Activated naive CD4-positive, alpha-beta T cell treated with anti-CD3 and anti-CD28 coated beads, Interleukin-2, amount 50 U/mL, for 72 hours (primary cell): ENCODE measurements at regions not wholly inside any gene's neighbourhood (a gene's known extent, or its start where the extent isn't known, plus 50 kb on each side); places are given as distances from the start of the nearest gene placed in this dataset.
A peak's percentile ranks its signal among the peaks of the same experiment; 100 is the strongest.

Experiments used
- ATAC-seq, 2 donors: fragments of 150-1000 bp; cut with Tn5 transposase; 2 replicates each; pipeline ENCODE4 v1.10.0; 2021; ENCODE audit warnings: mild to moderate bottlenecking in 2 of 2, moderate library complexity in 2 of 2
- DNase-seq, 2 donors: peaks; one replicate each; pipeline ENCODE4 v3.0.0; 2021 to 2022; ENCODE audit warnings: low spot score in 2 of 2
- H3K27ac Mint-ChIP-seq, 2 donors: one replicate each; pipeline ENCODE4 v1.8.0; 2022; ENCODE audit warnings: mild to moderate bottlenecking in 2 of 2, mixed read lengths in 2 of 2
- H3K36me3 Mint-ChIP-seq, 2 donors: one replicate each; pipeline ENCODE4 v1.8.0; 2022; ENCODE audit warnings: mixed read lengths in 2 of 2
- H3K9me3 Mint-ChIP-seq, 2 donors: one replicate each; pipeline ENCODE4 v1.8.0; 2022; ENCODE audit warnings: mixed read lengths in 2 of 2

DNA sequence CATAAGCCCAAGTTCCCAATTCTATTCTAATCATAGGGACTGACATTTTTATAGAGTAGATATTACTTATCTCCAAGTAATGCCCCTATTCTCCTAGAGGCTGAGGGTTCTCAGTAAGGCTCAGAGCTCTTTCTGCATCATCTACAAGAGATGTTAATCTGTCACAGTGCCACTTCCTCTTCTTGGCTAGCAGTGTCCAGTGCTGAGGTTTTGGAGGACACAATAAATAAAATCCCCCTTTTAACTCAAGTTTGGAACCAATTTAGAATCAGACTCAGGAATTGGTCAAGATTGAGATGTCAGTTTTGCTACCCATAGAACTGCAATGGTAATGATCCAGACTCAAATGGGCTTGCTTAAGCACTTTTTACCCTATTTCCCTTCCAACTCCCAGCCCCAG lies 154.1 kb upstream of the ARID2 start:
- no peaks in the 10 kb centered on the region for H3K9me3 Mint-ChIP-seq
- ATAC-seq (no peak), DNase-seq (no peak)
- no peak overlapping the region for H3K27ac Mint-ChIP-seq
- H3K36me3 Mint-ChIP-seq, result no peaks in the 10 kb centered on the region

GRCh38 chr12:45575823-45576475 lies 153.6 kb upstream of the ARID2 start:
- Mint-ChIP-seq H3K36me3 (no peaks in the 10 kb centered on the region), H3K9me3 (peaks cover 0 to 2% of the 10 kb centered on the region in 2 donors), H3K27ac (no peak overlapping the region)
- no peak for DNase-seq
- no peak for ATAC-seq

GRCh38 chr12:45577844-45578399 lies 151.6 kb upstream of the ARID2 start:
- DNase-seq, result no peak
- H3K9me3 Mint-ChIP-seq, result peaks cover 4 to 13% of the 10 kb centered on the region in 2 donors
- no peaks in the 10 kb centered on the region for H3K36me3 Mint-ChIP-seq
- peak overlapping the region in 1 of 2 donors; percentile 3 for H3K27ac Mint-ChIP-seq
- peak in 1 of 2 donors; percentile 27 for ATAC-seq

DNA sequence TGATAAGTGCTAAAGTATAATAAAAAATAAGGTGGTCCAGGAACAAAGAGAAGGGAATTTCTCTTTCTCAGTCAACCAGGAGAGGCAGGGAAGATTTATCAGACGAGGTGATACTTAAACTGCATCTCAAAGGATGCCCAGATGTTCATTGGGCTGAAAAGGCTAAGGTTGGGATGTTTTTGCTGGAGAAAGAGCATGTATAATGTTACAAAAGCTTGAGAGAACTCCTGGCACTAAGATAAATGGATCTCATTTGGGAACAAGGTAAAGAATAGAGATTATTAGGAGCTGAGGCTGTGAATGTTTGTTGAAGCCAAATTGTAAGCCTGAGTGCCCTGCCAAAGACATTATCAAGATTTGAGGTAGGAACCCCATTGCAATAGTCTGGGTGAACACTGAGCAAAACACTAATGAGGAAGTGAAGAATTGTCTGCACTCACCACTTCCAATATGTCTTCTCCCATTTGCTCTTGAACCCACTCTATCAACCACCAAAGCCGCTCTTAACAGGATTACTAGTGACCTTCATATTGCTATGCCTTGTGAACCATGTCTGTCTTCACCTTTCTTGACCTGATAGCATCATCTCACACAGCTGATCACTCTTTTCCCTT lies 149.0 kb upstream of the ARID2 start:
- peaks cover 4 to 13% of the 10 kb centered on the region in 2 donors for H3K9me3 Mint-ChIP-seq
- no peak for ATAC-seq
- H3K36me3 Mint-ChIP-seq, result no peaks in the 10 kb centered on the region

GRCh38 chr12:45581112-45581511 lies 148.4 kb upstream of the ARID2 start:
- H3K9me3 Mint-ChIP-seq, result peaks cover 4 to 13% of the 10 kb centered on the region in 2 donors
- ATAC-seq, result peak in 1 of 2 donors; percentile 87

More for the DNA sequence above, 149.0 kb upstream of the ARID2 start:
- no peak for DNase-seq
- H3K27ac Mint-ChIP-seq, result no peak overlapping the region

GRCh38 chr12:45582536-45582935 lies 147.0 kb upstream of the ARID2 start:
- DNase-seq (no peak), ATAC-seq (no peak)
- Mint-ChIP-seq H3K9me3 (peaks cover 4 to 13% of the 10 kb centered on the region in 2 donors), H3K36me3 (no peaks in the 10 kb centered on the region), H3K27ac (no peak overlapping the region)

More at GRCh38 chr12:45581112-45581511, 148.4 kb upstream of the ARID2 start:
- Mint-ChIP-seq H3K27ac (no peak overlapping the region), H3K36me3 (no peaks in the 10 kb centered on the region)
- no peak for DNase-seq

DNA sequence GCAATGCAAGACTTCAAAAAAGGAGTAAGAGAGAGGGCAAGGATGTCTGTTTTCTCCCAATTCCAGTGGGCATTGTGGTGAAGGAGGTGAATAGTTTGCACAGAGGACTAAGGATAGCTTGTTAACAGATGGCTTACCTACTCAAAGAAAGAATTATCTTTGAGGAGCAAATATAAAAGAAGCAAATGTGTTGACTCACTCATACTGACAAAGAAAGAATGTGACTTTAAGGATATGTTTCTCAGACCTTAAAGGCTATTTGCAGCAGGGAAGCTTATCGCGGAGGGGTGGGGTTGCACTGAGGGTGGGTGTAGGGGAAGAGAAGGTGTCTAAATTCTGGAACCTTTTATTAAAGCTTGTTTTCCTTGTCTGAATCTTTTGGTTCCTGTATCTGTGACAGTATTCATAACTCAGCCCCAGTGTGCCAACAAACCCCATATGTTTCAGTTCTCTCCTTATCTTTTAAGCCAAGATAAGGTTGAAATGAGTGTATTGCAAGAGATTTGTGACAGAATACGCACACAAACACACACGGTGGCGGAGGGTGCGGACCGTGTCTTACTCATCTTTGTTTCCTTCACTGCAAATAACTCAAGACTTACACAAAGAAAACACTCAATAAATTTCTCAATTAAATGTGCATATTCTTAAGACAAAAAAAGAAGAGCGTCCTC lies 146.4 kb upstream of the ARID2 start:
- DNase-seq (no peak), ATAC-seq (no peak)
- H3K36me3 Mint-ChIP-seq, result no peaks in the 10 kb centered on the region
- H3K9me3 Mint-ChIP-seq, result peaks cover 4 to 13% of the 10 kb centered on the region in 2 donors
- H3K27ac Mint-ChIP-seq, result no peak overlapping the region

DNA sequence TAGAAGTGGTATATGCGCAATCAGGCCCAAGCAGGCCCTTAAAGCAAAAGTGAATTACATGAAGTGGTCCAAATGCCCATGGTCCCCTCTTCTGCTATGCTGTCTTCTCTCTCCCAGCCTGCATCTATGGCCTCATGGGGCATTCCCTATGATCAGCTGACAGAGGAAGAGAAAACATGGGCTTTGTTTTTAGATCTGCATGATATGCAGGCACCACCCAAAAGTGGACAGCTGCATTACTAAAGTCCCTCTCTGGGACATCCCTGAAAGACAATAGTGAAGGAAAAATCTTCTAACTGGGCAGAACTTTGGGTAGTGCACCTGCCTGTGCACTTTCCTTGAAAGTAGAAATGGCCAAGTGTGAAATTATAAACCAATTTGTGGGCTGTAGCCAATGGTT lies 145.2 kb upstream of the ARID2 start:
- ATAC-seq, result no peak
- H3K9me3 Mint-ChIP-seq, result peaks cover 4 to 13% of the 10 kb centered on the region in 2 donors
- DNase-seq, result no peak
- no peak overlapping the region for H3K27ac Mint-ChIP-seq
- H3K36me3 Mint-ChIP-seq, result no peaks in the 10 kb centered on the region

DNA sequence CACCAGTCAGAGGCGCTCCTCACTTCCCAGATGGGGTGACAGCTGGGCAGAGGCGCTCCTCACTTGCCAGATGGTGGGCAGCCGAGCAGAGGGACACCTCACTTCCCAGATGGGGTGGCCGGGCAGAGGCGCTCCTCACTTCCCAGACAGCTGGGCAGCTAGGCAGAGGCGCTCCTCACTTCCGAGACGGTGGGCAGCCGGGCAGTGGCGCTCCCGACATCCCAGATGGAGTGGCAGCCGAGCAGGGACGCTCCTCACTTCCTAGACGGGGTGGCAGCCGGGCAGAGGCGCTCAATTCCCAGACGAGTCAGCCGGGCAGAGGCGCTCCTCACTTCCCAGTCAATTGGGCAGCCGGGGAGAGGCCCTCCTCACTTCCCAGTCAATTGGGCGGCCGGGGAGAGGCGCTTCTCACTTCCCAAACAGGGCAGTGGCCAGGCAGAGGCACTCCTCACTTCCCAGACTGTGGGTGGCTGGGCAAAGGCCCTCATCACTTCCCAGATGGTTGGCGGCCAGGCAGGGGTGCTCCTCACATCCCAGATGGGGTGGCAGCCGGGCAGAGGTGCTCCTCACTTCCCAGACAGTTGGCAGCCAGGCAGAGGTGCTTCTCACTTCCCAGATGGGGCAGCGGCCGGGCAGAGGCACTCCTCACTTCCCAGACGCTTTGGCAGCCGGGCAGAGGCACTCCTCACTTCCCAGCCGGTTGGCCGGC lies 143.8 kb upstream of the ARID2 start:
- DNase-seq, result no peak
- ATAC-seq, result no peak
- H3K36me3 Mint-ChIP-seq, result no peaks in the 10 kb centered on the region
- H3K9me3 Mint-ChIP-seq, result peaks cover 4 to 13% of the 10 kb centered on the region in 2 donors
- no peak overlapping the region for H3K27ac Mint-ChIP-seq

DNA sequence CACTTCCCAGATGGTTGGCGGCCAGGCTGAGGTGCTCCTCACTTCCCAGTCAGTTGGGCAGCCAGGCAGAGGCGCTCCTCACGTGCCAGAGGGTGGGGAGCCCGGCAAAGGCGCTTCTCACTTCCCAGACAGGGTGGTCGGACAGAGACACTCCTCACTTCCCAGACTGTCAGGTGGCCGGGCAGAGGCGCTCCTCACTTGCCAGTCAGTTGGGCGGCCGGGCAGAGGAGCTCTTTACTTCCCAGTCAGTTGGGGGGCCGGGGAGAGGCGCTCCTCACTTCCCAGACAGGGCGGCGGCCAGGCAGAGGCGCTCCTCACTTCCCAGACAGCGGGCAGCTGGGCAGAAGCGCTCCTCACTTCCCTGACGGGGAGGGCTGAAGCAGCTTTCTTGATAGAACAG lies 143.0 kb upstream of the ARID2 start:
- H3K36me3 Mint-ChIP-seq, result no peaks in the 10 kb centered on the region
- DNase-seq (no peak), ATAC-seq (no peak)
- H3K27ac Mint-ChIP-seq, result no peak overlapping the region
- peaks cover 0 to 6% of the 10 kb centered on the region in 2 donors for H3K9me3 Mint-ChIP-seq

DNA sequence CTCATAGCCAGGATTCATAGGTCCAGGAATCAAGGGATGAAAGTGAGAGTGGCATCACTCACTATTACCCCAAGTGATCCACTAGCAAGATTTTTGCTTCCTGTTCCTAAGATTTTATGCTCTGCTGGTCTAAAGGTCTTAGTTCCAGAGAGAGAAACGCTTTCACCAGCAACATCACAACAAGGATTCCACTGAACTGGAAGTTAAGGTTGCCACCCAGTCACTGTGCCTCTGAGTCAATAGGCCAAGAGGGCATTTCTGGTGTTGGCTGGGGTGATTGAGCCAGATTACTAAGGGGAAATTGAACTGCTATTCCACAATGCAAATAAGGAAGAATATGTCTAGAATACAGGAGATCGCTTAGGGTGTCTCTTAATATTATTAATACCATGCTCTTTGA lies 142.5 kb upstream of the ARID2 start:
- Mint-ChIP-seq H3K36me3 (no peaks in the 10 kb centered on the region), H3K9me3 (peaks cover 0 to under 1% of the 10 kb centered on the region in 2 donors), H3K27ac (no peak overlapping the region)
- no peak for DNase-seq
- ATAC-seq, result no peak

DNA sequence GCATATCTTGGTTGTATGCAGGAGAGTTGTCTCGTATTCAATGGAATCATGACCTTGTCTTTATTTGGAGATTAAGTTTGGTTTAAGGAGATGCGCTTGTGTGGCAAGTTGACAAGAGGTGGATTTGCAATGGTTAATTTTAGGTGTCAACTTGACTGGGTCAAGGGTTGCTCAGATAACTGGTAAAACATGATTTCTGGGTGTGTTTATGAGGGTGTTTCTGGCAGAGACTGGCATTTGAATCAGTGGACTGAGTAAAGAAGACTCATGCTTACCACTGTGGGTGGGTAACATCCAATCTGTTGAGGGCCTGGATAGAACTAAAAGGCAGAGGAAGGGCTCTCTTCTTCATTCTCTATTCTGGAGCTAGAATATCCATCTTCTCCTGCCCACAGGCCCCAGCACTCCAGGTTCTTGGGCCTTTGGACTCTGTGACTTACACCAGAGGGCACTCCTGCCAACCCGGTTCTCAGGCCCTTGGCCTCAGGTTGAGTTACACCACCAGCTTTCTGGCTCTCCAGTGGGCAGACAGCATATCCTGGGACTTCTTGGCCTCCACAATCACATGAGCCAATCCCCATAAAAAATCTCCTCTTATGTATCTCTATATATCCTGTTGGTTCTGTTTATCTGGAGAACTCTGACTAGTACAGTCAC lies 141.5 kb upstream of the ARID2 start:
- H3K36me3 Mint-ChIP-seq, result no peaks in the 10 kb centered on the region
- no peak overlapping the region for H3K27ac Mint-ChIP-seq
- no peak for ATAC-seq

GRCh38 chr12:45590646-45591045 lies 138.9 kb upstream of the ARID2 start:
- Mint-ChIP-seq H3K36me3 (no peaks in the 10 kb centered on the region), H3K9me3 (no peaks in the 10 kb centered on the region), H3K27ac (peak overlapping the region in 1 of 2 donors; percentile 33)
- DNase-seq (no peak), ATAC-seq (peak in 1 of 2 donors; percentile 74)

More for the DNA sequence above, 141.5 kb upstream of the ARID2 start:
- H3K9me3 Mint-ChIP-seq, result no peaks in the 10 kb centered on the region
- DNase-seq, result no peak

DNA sequence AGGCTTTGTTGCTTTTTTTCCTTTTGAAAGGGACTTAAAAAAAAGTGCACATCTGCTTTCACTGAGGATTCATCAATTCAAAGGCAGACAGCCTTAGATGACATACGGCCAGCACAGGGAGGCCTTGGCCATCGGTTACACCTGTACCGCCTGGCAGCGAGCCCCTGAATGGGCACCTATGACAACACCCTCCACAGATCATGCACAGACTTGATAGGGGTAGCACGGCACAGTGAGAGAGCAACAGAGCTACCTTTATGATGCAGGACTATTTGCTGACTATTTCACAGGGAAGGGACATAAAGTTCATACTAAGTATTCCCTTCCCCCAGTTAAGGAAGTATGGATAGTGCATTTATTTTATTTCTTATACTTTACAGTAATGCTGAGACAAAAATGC lies 137.9 kb upstream of the ARID2 start:
- H3K9me3 Mint-ChIP-seq, result no peaks in the 10 kb centered on the region
- no peak for DNase-seq
- no peak for ATAC-seq
- H3K36me3 Mint-ChIP-seq, result no peaks in the 10 kb centered on the region
- no peak overlapping the region for H3K27ac Mint-ChIP-seq

DNA sequence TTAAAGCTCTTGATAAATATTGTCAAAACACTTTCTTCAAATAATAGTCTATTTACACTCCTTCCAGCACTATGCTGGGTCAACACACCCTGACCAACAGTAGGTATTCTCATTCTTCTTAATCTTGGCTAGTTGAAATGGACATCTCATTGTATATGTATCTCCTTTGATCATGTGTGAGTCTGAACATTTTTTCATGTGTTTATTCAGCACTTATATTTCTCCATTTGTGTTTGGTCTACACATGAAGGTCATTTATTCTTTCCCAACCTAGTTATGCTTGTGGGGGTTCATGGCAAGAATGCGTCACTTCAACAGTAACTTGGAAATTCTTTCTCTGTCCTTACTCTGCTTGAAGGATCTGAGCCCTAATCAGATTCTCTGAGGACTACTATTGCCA lies 133.1 kb upstream of the ARID2 start:
- no peak for DNase-seq
- H3K9me3 Mint-ChIP-seq, result no peaks in the 10 kb centered on the region
- no peak overlapping the region for H3K27ac Mint-ChIP-seq
- no peak for ATAC-seq
- H3K36me3 Mint-ChIP-seq, result no peaks in the 10 kb centered on the region

- Mint-ChIP-seq H3K9me3 (no peaks in the 10 kb centered on the region), H3K27ac (no peak overlapping the region), H3K36me3 (no peaks in the 10 kb centered on the region)
- ATAC-seq (no peak), DNase-seq (no peak)
Measured at GRCh38 chr12:45598336-45598735, 131.2 kb upstream of the ARID2 start.
